ENCODE measurements at regions not wholly inside any gene's neighbourhood (a gene's known extent, or its start where the extent isn't known, plus 50 kb on each side); places are given as distances from the start of the nearest gene placed in this dataset.

DNA sequence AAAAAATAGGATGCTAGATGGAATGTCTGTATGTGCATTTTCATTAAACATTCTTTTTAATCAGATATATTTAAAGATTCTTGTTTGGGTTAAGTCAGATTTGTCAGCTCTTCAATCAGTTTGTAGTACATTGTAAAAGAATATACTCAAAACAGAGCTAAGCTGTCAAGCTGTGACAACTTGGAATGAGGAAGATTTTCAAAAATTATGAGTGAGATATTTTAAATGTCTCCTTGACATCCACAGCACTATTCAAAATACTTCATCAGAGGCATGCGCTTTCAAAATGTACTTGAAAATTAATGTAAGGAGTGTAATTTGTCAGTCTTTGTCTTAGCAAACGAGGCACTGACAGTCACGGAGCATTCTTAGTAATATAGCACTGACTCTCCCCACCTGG, 182.0 kb downstream of the MAT2B start:
- H3K9me3 Mint-ChIP-seq: peaks cover 0 to 3% of the 10 kb centered on the region in 2 donors
- DNase-seq (no peak), ATAC-seq (replicated peaks) (no peak)
- no peaks in the 10 kb centered on the region for H3K4me1 Mint-ChIP-seq (ENCODE audit: low read depth in 2 of 2)
- no peaks in the 10 kb centered on the region for H3K36me3 Mint-ChIP-seq (ENCODE audit: insufficient read depth)
- no peaks in the 10 kb centered on the region for H3K27me3 Mint-ChIP-seq
- no peak overlapping the region for H3K4me3 Mint-ChIP-seq
- H3K27ac Mint-ChIP-seq: no peak overlapping the region

DNA sequence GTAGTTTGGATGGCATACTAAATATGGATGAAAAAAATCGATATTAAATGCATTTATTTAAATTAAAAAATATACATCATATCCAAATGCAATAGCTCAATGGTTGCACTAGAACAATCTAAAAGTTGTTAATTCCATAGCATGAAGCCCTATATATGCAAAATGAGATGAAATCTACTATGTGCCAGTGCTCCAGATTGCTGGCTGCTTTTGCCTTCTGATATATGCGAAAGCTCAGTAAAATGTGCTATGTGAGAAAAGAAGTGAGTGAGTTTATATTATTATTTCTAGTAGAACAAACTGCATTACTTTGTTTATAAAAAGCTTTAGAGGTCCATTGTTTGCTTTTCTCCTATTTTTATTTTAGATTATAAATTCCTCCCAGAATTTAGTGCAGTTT, 186.7 kb downstream of the MAT2B start:
- Mint-ChIP-seq H3K9me3 (no peaks in the 10 kb centered on the region), H3K27me3 (no peaks in the 10 kb centered on the region), H3K4me3 (no peak overlapping the region), H3K4me1 (ENCODE audit: low read depth in 2 of 2) (no peaks in the 10 kb centered on the region), H3K27ac (no peak overlapping the region), H3K36me3 (ENCODE audit: insufficient read depth) (no peaks in the 10 kb centered on the region)
- ATAC-seq (replicated peaks) (no peak), DNase-seq (no peak)

DNA sequence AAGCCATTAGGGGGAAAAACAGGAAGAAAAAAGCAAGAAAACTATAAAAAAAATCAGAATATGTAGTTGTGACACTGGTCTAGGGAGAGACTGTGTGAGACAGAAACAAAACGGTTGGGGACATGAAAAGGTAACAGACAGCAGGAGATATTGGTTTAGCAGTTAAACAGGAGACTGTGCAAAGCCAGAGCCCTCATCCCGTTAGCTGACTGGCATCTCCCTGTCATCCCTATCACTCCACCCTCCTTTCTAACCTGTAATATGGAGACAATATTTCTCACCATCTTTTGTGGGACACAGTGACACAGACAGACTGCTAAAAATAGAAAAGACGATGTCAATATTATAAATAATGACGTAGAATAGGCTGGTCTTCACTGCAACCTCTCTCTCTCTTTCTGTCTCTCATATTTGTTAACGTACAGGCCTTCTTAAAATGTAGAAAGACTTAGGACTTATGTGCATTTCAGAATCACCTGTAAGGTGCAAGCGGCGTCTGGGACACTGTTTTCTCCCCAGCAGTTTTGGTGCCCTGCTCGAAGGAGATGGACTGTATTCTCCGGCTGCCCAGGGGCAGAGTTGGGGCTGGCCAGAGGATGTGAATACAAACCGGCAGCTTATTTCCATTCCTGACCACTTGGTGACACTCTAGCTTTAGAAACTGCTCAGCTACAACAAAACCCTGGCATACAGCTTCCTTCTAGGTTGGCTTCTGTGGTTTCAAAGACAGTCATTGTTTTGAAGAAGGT, 190.6 kb downstream of the MAT2B start:
- peak in 2 of 3 experiments; percentile 3 to 10 for DNase-seq
- H3K4me1 Mint-ChIP-seq (ENCODE audit: low read depth in 2 of 2): no peaks in the 10 kb centered on the region
- H3K27me3 Mint-ChIP-seq: no peaks in the 10 kb centered on the region
- H3K36me3 Mint-ChIP-seq (ENCODE audit: insufficient read depth): no peaks in the 10 kb centered on the region
- ATAC-seq (replicated peaks): peak; percentile 84
- peak overlapping the region in 1 of 2 donors; percentile 11 for H3K27ac Mint-ChIP-seq
- no peaks in the 10 kb centered on the region for H3K9me3 Mint-ChIP-seq
- H3K4me3 Mint-ChIP-seq: no peak overlapping the region

DNA sequence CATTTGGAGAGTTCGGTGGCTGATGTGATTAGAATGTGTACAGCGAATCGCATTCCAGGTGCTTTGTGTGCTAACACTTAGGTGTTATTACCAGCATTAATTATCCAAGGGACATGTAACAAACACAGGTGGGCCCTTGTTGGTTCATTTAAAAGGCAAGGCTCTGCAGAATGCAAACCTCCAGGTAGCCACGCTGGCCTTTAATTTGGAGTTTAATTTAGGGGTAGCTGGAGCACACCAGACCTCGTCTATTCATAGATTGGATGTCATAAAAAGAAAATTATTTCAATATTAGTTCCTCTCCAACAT, 191.1 kb downstream of the MAT2B start:
- no peaks in the 10 kb centered on the region for H3K9me3 Mint-ChIP-seq
- no peak for ATAC-seq (replicated peaks)
- no peaks in the 10 kb centered on the region for H3K4me1 Mint-ChIP-seq (ENCODE audit: low read depth in 2 of 2)
- no peak overlapping the region for H3K4me3 Mint-ChIP-seq
- H3K36me3 Mint-ChIP-seq (ENCODE audit: insufficient read depth): no peaks in the 10 kb centered on the region
- H3K27ac Mint-ChIP-seq: no peak overlapping the region
- no peak for DNase-seq
- H3K27me3 Mint-ChIP-seq: no peaks in the 10 kb centered on the region

DNA sequence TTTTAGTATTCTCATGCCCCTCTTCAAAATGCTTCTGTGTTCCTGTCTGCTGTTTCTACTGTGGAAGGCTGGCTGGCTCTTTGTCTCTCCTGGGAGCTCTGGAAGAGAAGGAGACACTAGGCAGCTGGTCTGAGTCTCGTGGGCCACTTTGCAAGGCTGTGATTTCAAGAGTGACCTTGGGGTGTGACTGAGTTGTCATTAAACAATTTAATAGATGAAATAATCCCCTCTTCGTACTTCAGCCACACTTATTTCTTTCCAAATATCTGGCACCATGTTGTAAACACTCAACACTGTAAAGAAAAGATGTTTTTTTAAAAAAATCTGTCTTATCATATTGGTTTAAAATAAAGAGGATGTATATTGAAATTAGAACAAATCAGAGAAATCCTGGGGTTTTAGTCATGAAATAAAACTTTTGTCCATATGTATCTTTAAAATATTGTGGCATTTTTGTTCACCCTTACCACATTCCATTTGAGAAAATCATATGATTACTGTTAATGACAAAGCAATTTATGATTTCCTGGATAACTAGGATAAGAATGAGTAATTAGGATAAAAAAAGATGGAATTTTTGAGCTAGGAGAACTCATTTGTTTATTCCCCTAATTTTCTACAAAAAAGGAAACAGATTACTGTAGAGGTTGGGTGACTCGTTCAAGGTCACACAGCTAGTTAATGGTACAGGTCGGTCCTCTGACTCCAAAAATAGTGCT, 200.8 kb downstream of the MAT2B start:
- Mint-ChIP-seq H3K4me1 (ENCODE audit: low read depth in 2 of 2) (no peaks in the 10 kb centered on the region), H3K36me3 (ENCODE audit: insufficient read depth) (no peaks in the 10 kb centered on the region), H3K9me3 (peaks cover 0 to 2% of the 10 kb centered on the region in 2 donors), H3K27ac (no peak overlapping the region), H3K4me3 (no peak overlapping the region), H3K27me3 (no peaks in the 10 kb centered on the region)
- ATAC-seq (replicated peaks) (no peak), DNase-seq (no peak)

DNA sequence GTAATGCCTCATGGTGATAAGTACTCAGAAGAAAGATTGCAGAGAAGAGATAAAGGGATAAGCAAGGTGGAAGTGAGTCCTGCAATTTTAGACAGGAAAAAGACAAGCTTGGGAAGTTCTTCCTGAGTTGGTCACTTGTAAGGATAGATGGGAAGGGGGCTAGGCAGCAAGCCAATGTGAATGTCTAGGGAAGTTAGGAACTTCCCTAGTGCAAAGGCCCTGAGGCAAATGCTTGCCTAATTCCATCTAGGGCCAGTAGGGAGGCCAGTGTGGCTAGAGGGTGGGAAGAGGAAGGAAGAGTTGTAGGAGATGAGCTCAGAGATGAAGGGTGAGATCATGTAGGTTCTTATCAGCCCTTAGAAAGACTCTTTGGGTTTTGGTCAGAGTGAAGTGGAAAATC, 206.6 kb downstream of the MAT2B start:
- DNase-seq: no peak
- H3K27ac Mint-ChIP-seq: no peak overlapping the region
- peaks cover 8 to 20% of the 10 kb centered on the region in 2 donors for H3K9me3 Mint-ChIP-seq
- H3K4me1 Mint-ChIP-seq (ENCODE audit: low read depth in 2 of 2): no peaks in the 10 kb centered on the region
- no peaks in the 10 kb centered on the region for H3K36me3 Mint-ChIP-seq (ENCODE audit: insufficient read depth)
- H3K4me3 Mint-ChIP-seq: no peak overlapping the region
- ATAC-seq (replicated peaks): no peak
- H3K27me3 Mint-ChIP-seq: no peaks in the 10 kb centered on the region

DNA sequence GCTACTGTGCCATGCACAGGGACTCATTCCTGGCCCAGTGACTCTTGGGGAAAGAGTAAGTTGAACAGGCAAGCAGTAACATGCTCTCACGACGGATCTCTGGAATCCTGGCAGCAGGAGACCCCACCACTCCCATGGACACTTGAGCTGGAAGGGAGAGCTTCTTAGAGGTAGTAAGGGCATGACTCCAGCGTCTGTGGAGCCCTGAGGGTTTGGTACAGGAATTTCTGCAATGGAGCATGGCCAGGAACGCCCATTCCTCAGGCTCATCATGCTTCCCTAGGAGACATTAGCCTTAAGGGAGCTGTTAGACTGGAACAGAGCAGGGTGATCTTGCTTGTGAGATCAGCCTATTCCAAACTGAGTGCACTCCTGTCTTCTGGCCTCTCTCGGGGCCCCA, 212.9 kb downstream of the MAT2B start:
- no peak overlapping the region for H3K27ac Mint-ChIP-seq
- ATAC-seq (replicated peaks) (no peak), DNase-seq (no peak)
- H3K36me3 Mint-ChIP-seq (ENCODE audit: insufficient read depth): no peaks in the 10 kb centered on the region
- no peaks in the 10 kb centered on the region for H3K27me3 Mint-ChIP-seq
- H3K9me3 Mint-ChIP-seq: peaks cover 6 to 11% of the 10 kb centered on the region in 2 donors
- no peaks in the 10 kb centered on the region for H3K4me1 Mint-ChIP-seq (ENCODE audit: low read depth in 2 of 2)
- H3K4me3 Mint-ChIP-seq: no peak overlapping the region

DNA sequence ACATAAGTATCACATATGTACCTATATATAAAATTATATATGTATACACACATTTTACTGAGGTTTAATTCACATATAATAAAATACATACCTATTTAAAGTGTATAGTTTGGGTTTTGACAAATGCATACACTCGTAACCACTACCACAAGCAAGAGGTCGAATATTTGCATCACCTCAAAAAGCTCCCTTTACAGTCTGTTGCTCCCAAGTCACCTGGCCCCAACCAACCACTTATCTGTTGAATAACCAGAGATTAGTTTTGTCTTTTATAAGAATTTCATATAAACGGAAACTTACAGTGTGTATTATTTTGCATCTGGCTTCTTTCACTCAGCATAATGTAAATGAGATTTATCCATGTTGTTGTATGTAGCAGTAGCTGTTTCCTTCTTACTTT, 218.9 kb downstream of the MAT2B start:
- ATAC-seq (replicated peaks) (no peak), DNase-seq (no peak)
- Mint-ChIP-seq H3K27ac (no peak overlapping the region), H3K4me1 (ENCODE audit: low read depth in 2 of 2) (peaks cover 0 to 3% of the 10 kb centered on the region in 2 donors), H3K4me3 (no peak overlapping the region), H3K9me3 (no peaks in the 10 kb centered on the region), H3K36me3 (ENCODE audit: insufficient read depth) (no peaks in the 10 kb centered on the region), H3K27me3 (no peaks in the 10 kb centered on the region)

DNA sequence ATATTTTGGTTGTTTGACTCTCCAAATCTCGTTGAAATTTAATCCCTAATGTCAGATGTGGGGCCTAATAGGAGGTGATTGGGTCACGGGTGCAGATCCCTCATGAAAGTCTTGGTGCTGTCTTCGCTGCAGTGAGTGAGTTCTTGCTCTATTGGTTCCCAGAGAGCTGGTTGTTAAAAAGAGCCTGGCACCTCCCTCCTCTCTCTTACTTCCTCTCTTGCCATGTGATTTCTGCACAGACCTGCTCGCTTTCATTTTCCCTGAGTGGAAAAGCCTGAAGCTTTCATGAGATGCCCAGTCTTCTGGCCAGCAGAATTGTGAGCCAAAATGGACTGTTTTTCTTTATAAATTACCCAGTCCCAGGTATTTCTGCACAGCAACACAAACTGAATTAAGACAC, 221.6 kb downstream of the MAT2B start:
- H3K9me3 Mint-ChIP-seq: peaks cover 0 to 3% of the 10 kb centered on the region in 2 donors
- DNase-seq: no peak
- H3K4me1 Mint-ChIP-seq (ENCODE audit: low read depth in 2 of 2): peaks cover 0 to 3% of the 10 kb centered on the region in 2 donors
- no peaks in the 10 kb centered on the region for H3K36me3 Mint-ChIP-seq (ENCODE audit: insufficient read depth)
- peak overlapping the region in 1 of 2 donors; percentile 8 for H3K4me3 Mint-ChIP-seq
- H3K27me3 Mint-ChIP-seq: no peaks in the 10 kb centered on the region
- peak; percentile 62 for ATAC-seq (replicated peaks)
- H3K27ac Mint-ChIP-seq: no peak overlapping the region

DNA sequence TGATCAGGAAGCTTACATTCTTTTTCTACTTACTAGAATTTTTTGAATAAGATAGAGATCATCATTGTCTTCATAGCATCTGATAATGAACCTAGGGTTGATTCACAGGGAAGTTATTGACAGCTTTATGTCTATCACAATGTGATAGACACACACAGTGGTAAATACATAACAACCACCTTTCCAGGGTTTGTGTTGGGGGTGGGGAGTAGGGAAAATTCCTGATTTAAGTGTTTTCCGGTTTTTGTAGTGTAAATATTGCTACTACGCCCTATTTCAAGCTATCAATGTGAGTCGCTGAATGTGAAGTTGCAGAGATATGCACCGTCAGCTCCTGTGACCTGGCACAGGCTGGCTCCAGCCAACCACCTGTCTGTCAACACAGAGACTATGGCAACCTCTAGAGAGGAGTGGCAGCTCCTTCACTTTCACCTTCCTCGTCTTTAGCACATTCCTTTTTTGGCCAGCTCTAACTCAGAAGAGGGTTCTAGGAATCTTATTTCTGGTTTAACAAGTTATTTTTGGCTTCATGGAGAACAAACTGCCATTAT, 224.9 kb downstream of the MAT2B start:
- H3K4me1 Mint-ChIP-seq (ENCODE audit: low read depth in 2 of 2): peaks cover 0 to 3% of the 10 kb centered on the region in 2 donors
- ATAC-seq (replicated peaks): no peak
- no peak overlapping the region for H3K27ac Mint-ChIP-seq
- H3K27me3 Mint-ChIP-seq: no peaks in the 10 kb centered on the region
- peaks cover 0 to 9% of the 10 kb centered on the region in 2 donors for H3K9me3 Mint-ChIP-seq
- no peak overlapping the region for H3K4me3 Mint-ChIP-seq
- no peak for DNase-seq
- H3K36me3 Mint-ChIP-seq (ENCODE audit: insufficient read depth): no peaks in the 10 kb centered on the region

DNA sequence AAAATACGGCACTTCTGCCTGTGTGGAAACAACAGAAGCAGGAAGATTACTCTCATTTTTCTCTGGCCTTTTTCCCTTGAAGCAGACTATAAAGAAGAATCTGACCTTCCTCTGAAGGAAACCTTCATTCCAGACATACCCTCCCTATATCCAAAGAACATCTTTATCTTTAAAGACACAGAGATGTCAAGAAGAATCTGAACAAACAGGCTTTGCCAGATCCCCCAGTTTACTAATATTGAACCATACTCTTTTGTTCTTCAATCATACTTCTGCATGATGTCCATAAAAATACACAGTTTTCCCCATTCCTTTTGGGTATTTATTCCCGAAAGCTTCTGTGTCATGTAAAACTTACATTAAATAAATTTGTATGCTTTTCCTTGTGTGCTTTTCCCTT, 225.8 kb downstream of the MAT2B start:
- H3K36me3 Mint-ChIP-seq (ENCODE audit: insufficient read depth): no peaks in the 10 kb centered on the region
- ATAC-seq (replicated peaks) (no peak), DNase-seq (no peak)
- H3K27me3 Mint-ChIP-seq: no peaks in the 10 kb centered on the region
- H3K4me3 Mint-ChIP-seq: no peak overlapping the region
- peaks cover 0 to 9% of the 10 kb centered on the region in 2 donors for H3K9me3 Mint-ChIP-seq
- H3K4me1 Mint-ChIP-seq (ENCODE audit: low read depth in 2 of 2): peaks cover 0 to 3% of the 10 kb centered on the region in 2 donors
- H3K27ac Mint-ChIP-seq: no peak overlapping the region

DNA sequence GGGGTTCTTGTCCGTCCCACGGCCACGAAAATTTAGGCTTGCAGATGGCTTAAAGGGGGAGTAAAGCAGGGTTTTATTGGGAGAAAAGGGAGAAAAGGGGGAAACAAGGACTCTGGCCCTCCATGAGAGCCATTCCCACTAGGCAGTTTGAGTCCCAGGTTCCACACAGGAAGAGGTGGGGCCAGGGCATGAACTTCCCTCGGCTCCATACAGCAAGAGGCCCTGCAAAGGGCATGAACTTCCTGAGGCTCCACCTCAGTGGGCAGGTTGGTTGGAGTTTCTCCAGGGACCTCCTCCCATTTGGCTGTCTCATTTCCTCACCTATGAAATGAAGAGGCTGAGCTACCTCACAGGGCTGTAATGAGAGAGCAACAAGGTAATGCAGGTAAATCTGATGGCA, 229.7 kb downstream of the MAT2B start:
- no peak overlapping the region for H3K4me3 Mint-ChIP-seq
- DNase-seq (no peak), ATAC-seq (replicated peaks) (no peak)
- no peaks in the 10 kb centered on the region for H3K27me3 Mint-ChIP-seq
- no peaks in the 10 kb centered on the region for H3K36me3 Mint-ChIP-seq (ENCODE audit: insufficient read depth)
- H3K9me3 Mint-ChIP-seq: peaks cover 0 to 11% of the 10 kb centered on the region in 2 donors
- H3K4me1 Mint-ChIP-seq (ENCODE audit: low read depth in 2 of 2): peaks cover 0 to 2% of the 10 kb centered on the region in 2 donors
- no peak overlapping the region for H3K27ac Mint-ChIP-seq

DNA sequence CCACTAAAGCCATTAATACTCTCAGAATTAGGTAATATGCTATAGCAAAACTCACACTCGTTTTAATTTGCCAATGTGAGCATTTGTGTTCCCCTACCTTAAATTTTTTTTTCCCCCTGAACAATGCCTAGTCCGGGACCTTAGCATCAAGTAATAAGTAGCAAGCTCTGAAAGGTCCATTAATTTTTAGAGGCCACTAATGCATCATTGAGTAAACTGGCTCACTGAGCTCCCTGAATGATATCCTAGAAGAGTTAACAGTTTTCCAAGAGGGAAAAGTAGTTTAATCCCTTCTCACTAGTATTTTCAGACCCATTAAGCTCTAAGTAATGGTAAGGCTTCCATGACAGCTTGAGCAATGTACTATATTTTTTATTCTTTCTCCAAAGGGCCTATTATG, 242.2 kb downstream of the MAT2B start:
- Mint-ChIP-seq H3K4me3 (no peak overlapping the region), H3K4me1 (ENCODE audit: low read depth in 2 of 2) (no peaks in the 10 kb centered on the region), H3K27ac (no peak overlapping the region), H3K36me3 (ENCODE audit: insufficient read depth) (no peaks in the 10 kb centered on the region), H3K9me3 (peaks cover 0 to 5% of the 10 kb centered on the region in 2 donors), H3K27me3 (no peaks in the 10 kb centered on the region)
- DNase-seq: no peak
- ATAC-seq (replicated peaks): no peak

DNA sequence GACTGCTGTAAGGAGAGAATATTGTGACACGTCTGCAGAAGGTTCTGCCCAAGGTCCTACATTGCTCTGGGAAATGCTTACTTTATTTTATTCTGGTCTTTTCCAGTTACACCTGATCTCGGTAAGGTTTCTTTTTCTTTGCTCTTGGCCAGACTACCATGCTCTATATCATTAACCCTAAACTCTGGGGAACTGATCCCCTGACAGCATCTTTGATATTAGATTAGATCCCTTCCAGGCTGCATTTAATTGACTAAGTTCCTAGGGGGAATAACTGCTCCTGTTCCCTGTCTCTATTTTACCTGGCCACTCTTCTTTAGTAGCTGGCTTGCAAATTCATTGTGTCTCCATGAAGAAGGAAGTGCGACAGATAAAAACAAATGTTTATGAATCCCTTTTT, 243.5 kb downstream of the MAT2B start:
- Mint-ChIP-seq H3K27ac (no peak overlapping the region), H3K4me3 (no peak overlapping the region), H3K9me3 (peaks cover 0 to 5% of the 10 kb centered on the region in 2 donors), H3K36me3 (ENCODE audit: insufficient read depth) (no peaks in the 10 kb centered on the region), H3K27me3 (no peaks in the 10 kb centered on the region), H3K4me1 (ENCODE audit: low read depth in 2 of 2) (no peaks in the 10 kb centered on the region)
- DNase-seq (no peak), ATAC-seq (replicated peaks) (no peak)

All from effector memory CD8-positive, alpha-beta T cell (primary cell).